Common myeloid progenitor, CD34-positive (primary cell): ENCODE measurements at regions not wholly inside any gene's neighbourhood (a gene's known extent, or its start where the extent isn't known, plus 50 kb on each side); places are given as distances from the start of the nearest gene placed in this dataset.
"Not testable (repeated sequence)": the region's sequence is repeated elsewhere in the genome, so short reads cannot be mapped to it uniquely, and the experiment has no call there.

Experiments
- CTCF ChIA-PET: fragments of 350-600 bp; sonication (Branson Sonifier 250); formaldehyde crosslinking; loops from one replicate; lab custom pipeline; 2021; ENCODE audit warnings: antibody characterized with exemption; lab: Charles Lee
- POLR2A ChIA-PET: fragments of 350-600 bp; sonication (Branson Sonifier 250); formaldehyde crosslinking; loops from one replicate; lab custom pipeline; 2021; ENCODE audit warnings: antibody characterized with exemption; lab: Charles Lee
- DNase-seq, 3 donors: peaks; one replicate each; pipeline versions ENCODE4 v3.0.0 to v3.0.0-alpha.2; 2013
- H3K27ac ChIP-seq, 2 experiments: 1 replicate in 1 of 2; 2 replicates in 1 of 2; pipeline ENCODE4 v1.7.0; 2013; ENCODE audit warnings: inconsistent platforms in 2 of 2, low read length in 2 of 2, mild to moderate bottlenecking in 2 of 2, low read depth in 1 of 2, moderate library complexity in 1 of 2; ENCODE audit not compliant: severe bottlenecking in 2 of 2, insufficient read depth in 1 of 2, poor library complexity in 1 of 2
- H3K27me3 ChIP-seq, 5 experiments: replicated peaks in 2 of 5; 1 replicate in 3 of 5; 2 replicates in 2 of 5; pipeline versions ENCODE4 v1.6.1 to v1.7.0; 2013; ENCODE audit warnings: low read length in 4 of 5, mild to moderate bottlenecking in 2 of 5, moderate library complexity in 2 of 5, inconsistent platforms in 1 of 5; ENCODE audit not compliant: insufficient read depth in 5 of 5, control insufficient read depth in 4 of 5
- H3K36me3 ChIP-seq, 4 experiments: 1 replicate in 2 of 4; 2 replicates in 2 of 4; pipeline versions ENCODE4 v1.6.1 to v1.7.0; 2013; ENCODE audit warnings: low read length in 3 of 4, control low read depth in 1 of 4, mild to moderate bottlenecking in 1 of 4; ENCODE audit not compliant: control insufficient read depth in 4 of 4, insufficient read depth in 4 of 4
- H3K4me1 ChIP-seq, 4 experiments: 1 replicate in 3 of 4; 2 replicates in 1 of 4; pipeline versions ENCODE4 v1.6.1 to v1.7.1; 2013; ENCODE audit warnings: low read length in 3 of 4, mild to moderate bottlenecking in 3 of 4, control low read depth in 1 of 4, inconsistent platforms in 1 of 4, moderate library complexity in 1 of 4; ENCODE audit not compliant: control insufficient read depth in 4 of 4, insufficient read depth in 4 of 4; ENCODE audit errors: control extremely low read depth in 1 of 4
- H3K4me3 ChIP-seq, 7 experiments: 1 replicate in 4 of 7; 2 replicates in 3 of 7; pipeline versions ENCODE4 v1.5.1 to v1.7.0; 2013; ENCODE audit warnings: mild to moderate bottlenecking in 7 of 7, low read length in 6 of 7, moderate library complexity in 6 of 7, inconsistent platforms in 2 of 7, low read depth in 2 of 7, control low read depth in 1 of 7; ENCODE audit not compliant: insufficient read depth in 4 of 7, control insufficient read depth in 1 of 7; ENCODE audit errors: extremely low read depth in 1 of 7
- H3K9me3 ChIP-seq, 5 experiments: 1 replicate in 4 of 5; 2 replicates in 1 of 5; pipeline versions ENCODE4 v1.6.1 to v1.7.1; 2013; ENCODE audit warnings: low read length in 4 of 5, mild to moderate bottlenecking in 2 of 5, inconsistent platforms in 1 of 5, low read depth in 1 of 5, moderate library complexity in 1 of 5; ENCODE audit not compliant: control insufficient read depth in 4 of 5, insufficient read depth in 2 of 5; ENCODE audit errors: control extremely low read depth in 1 of 5
- WGBS: methylation state at CpG from one replicate; pipeline ENCODE4 v1.1.5; 2013; ENCODE audit not compliant: insufficient coverage; 5-methylcytosine and 5-hydroxymethylcytosine counted together

GRCh38 chr22:47407461-47408025 is 645.1 kb downstream of the TBC1D22A start:
- H3K4me1 ChIP-seq = peaks cover 0 to 3% (median under 1%) of the 10 kb centered on the region in 4 experiments
- CTCF ChIA-PET = no interaction called here
- H3K36me3 ChIP-seq = no peaks in the 10 kb centered on the region
- H3K9me3 ChIP-seq = no peaks in the 10 kb centered on the region
- H3K27me3 ChIP-seq = peaks cover 0 to 9% (median 2%) of the 10 kb centered on the region in 5 experiments
- POLR2A ChIA-PET = no interaction called here
- whole genome bisulfite sequencing = 80% methylated on average over 4 of the region's 6 CpGs
- H3K27ac ChIP-seq = no peak overlapping the region
- H3K4me3 ChIP-seq = no peak overlapping the region
- no peak for DNase-seq

GRCh38 chr22:47406896-47407295 is 644.4 kb downstream of the TBC1D22A start:
- H3K4me1 ChIP-seq = peaks cover 0 to 5% (median 2%) of the 10 kb centered on the region in 4 experiments
- 91% methylated on average over 8 of the region's 11 CpGs for WGBS
- peaks cover 0 to 6% (median 2%) of the 10 kb centered on the region in 5 experiments for H3K27me3 ChIP-seq
- POLR2A ChIA-PET = no interaction called here
- no peak for DNase-seq
- H3K4me3 ChIP-seq = no peak overlapping the region
- CTCF ChIA-PET = no interaction called here
- no peaks in the 10 kb centered on the region for H3K9me3 ChIP-seq
- H3K36me3 ChIP-seq = no peaks in the 10 kb centered on the region
- no peak overlapping the region for H3K27ac ChIP-seq

- Histone ChIP-seq H3K27ac (no peak overlapping the region), H3K27me3 (peaks cover 0 to 6% (median 0%) of the 10 kb centered on the region in 5 experiments), H3K4me1 (peaks cover 0 to 5% (median 2%) of the 10 kb centered on the region in 4 experiments), H3K4me3 (no peak overlapping the region), H3K36me3 (no peaks in the 10 kb centered on the region), H3K9me3 (no peaks in the 10 kb centered on the region)
- ChIA-PET POLR2A (no interaction called here), CTCF (no interaction called here)
- no peak for DNase-seq
- 92% methylated on average over 10 of the region's 12 CpGs for WGBS
Observed at GRCh38 chr22:47406180-47406834, 643.9 kb downstream of the TBC1D22A start.

GRCh38 chr22:47405222-47405621 is 642.8 kb downstream of the TBC1D22A start:
- H3K4me1 ChIP-seq, H3K27me3 ChIP-seq, H3K9me3 ChIP-seq, POLR2A ChIA-PET, H3K36me3 ChIP-seq, DNase-seq, H3K27ac ChIP-seq, CTCF ChIA-PET, H3K4me3 ChIP-seq: not testable (repeated sequence)
- WGBS = no CpG with 5 or more reads among the region's 15 CpGs

- DNase-seq = no peak
- POLR2A ChIA-PET = no interaction called here
- peaks cover 0 to 5% (median 2%) of the 10 kb centered on the region in 4 experiments for H3K4me1 ChIP-seq
- H3K9me3 ChIP-seq = no peaks in the 10 kb centered on the region
- H3K27me3 ChIP-seq = peaks cover 0 to 3% (median 0%) of the 10 kb centered on the region in 5 experiments
- no peaks in the 10 kb centered on the region for H3K36me3 ChIP-seq
- CTCF ChIA-PET = no interaction called here
- H3K27ac ChIP-seq = no peak overlapping the region
- H3K4me3 ChIP-seq = no peak overlapping the region
- WGBS = 79% methylated on average over 13 of the region's 14 CpGs
Observed at GRCh38 chr22:47402876-47403525, 640.6 kb downstream of the TBC1D22A start.

- Histone ChIP-seq H3K36me3 (no peaks in the 10 kb centered on the region), H3K27ac (no peak overlapping the region), H3K4me3 (no peak overlapping the region), H3K9me3 (no peaks in the 10 kb centered on the region), H3K4me1 (peaks cover 0 to 5% (median 2%) of the 10 kb centered on the region in 4 experiments), H3K27me3 (peaks cover 0 to 3% (median 0%) of the 10 kb centered on the region in 5 experiments)
- CTCF ChIA-PET = no interaction called here
- POLR2A ChIA-PET = no interaction called here
- WGBS = 74% methylated on average over 27 of the region's 29 CpGs
- DNase-seq = peak in 2 of 3 donors; percentile 9 to 31
Observed at GRCh38 chr22:47401976-47402770, 639.7 kb downstream of the TBC1D22A start.
